IMR-90 (cell line): ENCODE measurements at regions not wholly inside any gene's neighbourhood (a gene's known extent, or its start where the extent isn't known, plus 50 kb on each side); places are given as distances from the start of the nearest gene placed in this dataset.

Experiments
- ATAC-seq: fragments of 200-7000 bp; cut with Tn5 transposase; 2 replicates; pipeline ENCODE4 v1.9.1; 2020; ENCODE audit warnings: low read depth, mild to moderate bottlenecking, moderate library complexity
- BruUV-seq: library from RNA; stranded (reverse); fragments of 400-500 nt; replicated peaks from 2 replicates; lab custom pipeline; 2021; lab: Mats Ljungman, UMichigan
- CTCF ChIA-PET: fragments of 300-600 bp; formaldehyde crosslinking; extraction: SDS; loops from one replicate; lab custom pipeline; 2021; ENCODE audit warnings: antibody characterized with exemption; lab: Yijun Ruan, JAX
- POLR2A ChIA-PET: fragments of 300-600 bp; sonication (Branson Sonifier 250); formaldehyde crosslinking; loops from one replicate; lab custom pipeline; 2022; ENCODE audit warnings: antibody characterized with exemption; ENCODE audit not compliant: unreplicated experiment; lab: Charles Lee
- DNase-seq: peaks from one replicate; pipeline ENCODE4 v3.0.0; 2013
- H2AFZ ChIP-seq: replicated peaks from 2 replicates; pipeline ENCODE3; 2013; ENCODE audit warnings: low read length, mild to moderate bottlenecking; ENCODE audit not compliant: poor library complexity
- H2AK5ac ChIP-seq: 2 replicates; pipeline ENCODE4 v1.6.1; 2013; ENCODE audit warnings: low read depth, low read length, inconsistent platforms
- H2AK9ac ChIP-seq: replicated peaks from 2 replicates; pipeline ENCODE3; 2013; ENCODE audit warnings: mild to moderate bottlenecking, low read depth, low read length, moderate library complexity; ENCODE audit not compliant: poor library complexity
- H2BK120ac ChIP-seq: 2 replicates; pipeline ENCODE4 v1.6.1; 2013; ENCODE audit warnings: low read depth, low read length, inconsistent platforms
- H2BK15ac ChIP-seq: 3 replicates; pipeline ENCODE4 v1.6.1; 2013; ENCODE audit warnings: low read depth, low read length, inconsistent platforms
- H2BK20ac ChIP-seq: 2 replicates; pipeline ENCODE4 v1.6.1; 2013; ENCODE audit warnings: low read depth, mild to moderate bottlenecking, inconsistent platforms, low read length, moderate library complexity
- H2BK5ac ChIP-seq: 2 replicates; pipeline ENCODE4 v1.6.1; 2013; ENCODE audit warnings: mild to moderate bottlenecking, low read depth, low read length, inconsistent platforms; ENCODE audit not compliant: poor library complexity, severe bottlenecking
- H3K14ac ChIP-seq: replicated peaks from 2 replicates; pipeline ENCODE4 v1.6.1; 2013; ENCODE audit warnings: low read depth, low read length, inconsistent platforms
- H3K18ac ChIP-seq: 2 replicates; pipeline ENCODE4 v1.6.1; 2013; ENCODE audit warnings: low read depth, low read length, control low read depth
- H3K23ac ChIP-seq: 2 replicates; pipeline ENCODE4 v1.6.1; 2013; ENCODE audit warnings: low read depth, low read length, inconsistent platforms
- H3K27ac ChIP-seq: 2 replicates; pipeline ENCODE4 v1.5.1; 2013; ENCODE audit warnings: mild to moderate bottlenecking, control low read depth, low read length; ENCODE audit not compliant: insufficient read depth
- H3K27me3 ChIP-seq: 2 replicates; pipeline ENCODE4 v1.6.1; 2013; ENCODE audit warnings: low read length; ENCODE audit not compliant: control insufficient read depth, insufficient read depth
- H3K36me3 ChIP-seq: 2 replicates; pipeline ENCODE4 v1.6.1; 2013; ENCODE audit warnings: low read length, mixed read lengths; ENCODE audit not compliant: control insufficient read depth, insufficient read depth
- H3K4ac ChIP-seq: 2 replicates; pipeline ENCODE4 v1.6.1; 2013; ENCODE audit warnings: low read depth, low read length, inconsistent platforms
- H3K4me1 ChIP-seq: 2 replicates; pipeline ENCODE4 v1.6.1; 2013; ENCODE audit warnings: low read length, mixed read lengths; ENCODE audit not compliant: control insufficient read depth, insufficient read depth
- H3K4me2 ChIP-seq: 2 replicates; pipeline ENCODE4 v1.6.1; 2013; ENCODE audit warnings: low read depth, mild to moderate bottlenecking, control low read depth, low read length, moderate library complexity
- H3K4me3 ChIP-seq: 2 replicates; pipeline ENCODE4 v1.5.1; 2013; ENCODE audit warnings: low read depth, mild to moderate bottlenecking, control low read depth, low read length, moderate library complexity; ENCODE audit not compliant: insufficient read depth
- H3K56ac ChIP-seq: 2 replicates; pipeline ENCODE4 v1.6.1; 2013; ENCODE audit warnings: low read length, inconsistent platforms; ENCODE audit not compliant: insufficient read depth; ENCODE audit errors: extremely low read depth
- H3K79me1 ChIP-seq, 2 experiments: 2 replicates each; pipeline ENCODE4 v1.6.1; 2013; ENCODE audit warnings: low read length in 2 of 2, inconsistent platforms in 1 of 2, low read depth in 1 of 2
- H3K9ac ChIP-seq: 2 replicates; pipeline ENCODE4 v1.6.1; 2013; ENCODE audit warnings: low read depth, low read length, control low read depth
- H3K9me1 ChIP-seq: 2 replicates; pipeline ENCODE4 v1.6.1; 2013; ENCODE audit warnings: low read length, inconsistent platforms; ENCODE audit not compliant: insufficient read depth
- H3K9me3 ChIP-seq: 2 replicates; pipeline ENCODE4 v1.6.1; 2013; ENCODE audit warnings: low read length; ENCODE audit not compliant: control insufficient read depth, insufficient read depth
- H4K20me1 ChIP-seq: 2 replicates; pipeline ENCODE4 v1.6.1; 2013; ENCODE audit warnings: low read length, inconsistent platforms; ENCODE audit not compliant: insufficient read depth
- H4K5ac ChIP-seq: 2 replicates; pipeline ENCODE4 v1.6.1; 2013; ENCODE audit warnings: mild to moderate bottlenecking, low read depth, low read length, control low read depth
- H4K8ac ChIP-seq, 2 experiments: 2 replicates each; pipeline ENCODE4 v1.6.1; 2013; ENCODE audit warnings: low read depth in 2 of 2, low read length in 2 of 2, control low read depth in 1 of 2, inconsistent platforms in 1 of 2
- H4K91ac ChIP-seq: 2 replicates; pipeline ENCODE4 v1.6.1; 2013; ENCODE audit warnings: low read depth, low read length, inconsistent platforms; ENCODE audit not compliant: insufficient read depth
- BHLHE40 ChIP-seq: fragments of 150-350 bp; IDR thresholded peaks from 2 replicates; pipeline ENCODE4 v1.6.1; 2016; ENCODE audit warnings: mild to moderate bottlenecking, low read depth, low read length
- CEBPB ChIP-seq: IDR thresholded peaks from 2 replicates; pipeline ENCODE4 v1.6.1; 2012; ENCODE audit warnings: low read depth, low read length, improper control_type of control experiment
- CHD1 ChIP-seq: IDR thresholded peaks from 2 replicates; pipeline ENCODE4 v1.6.1; 2012; ENCODE audit warnings: low read depth, low read length, improper control_type of control experiment
- MAFK ChIP-seq: IDR thresholded peaks from 2 replicates; pipeline ENCODE4 v1.6.1; 2012; ENCODE audit warnings: low read depth, low read length, improper control_type of control experiment
- MAZ ChIP-seq: IDR thresholded peaks from 2 replicates; pipeline ENCODE4 v1.6.1; 2012; ENCODE audit warnings: low read depth, mild to moderate bottlenecking, low read length, improper control_type of control experiment, moderate library complexity, borderline replicate concordance
- MXI1 ChIP-seq: IDR thresholded peaks from 2 replicates; pipeline ENCODE4 v1.6.1; 2012; ENCODE audit warnings: low read depth, mild to moderate bottlenecking, low read length, moderate library complexity, borderline replicate concordance
- NFE2L2 ChIP-seq: fragments of 150-350 bp; IDR thresholded peaks from 2 replicates; pipeline ENCODE4 v1.6.1; 2016; ENCODE audit warnings: low read depth, mild to moderate bottlenecking, low read length
- POLR2A ChIP-seq: IDR thresholded peaks from 2 replicates; pipeline ENCODE4 v1.6.1; 2012; ENCODE audit warnings: mild to moderate bottlenecking, low read depth, low read length
- RAD21 ChIP-seq: IDR thresholded peaks from 2 replicates; pipeline ENCODE4 v1.6.1; 2012; ENCODE audit warnings: low read length, improper control_type of control experiment
- RCOR1 ChIP-seq: IDR thresholded peaks from 2 replicates; pipeline ENCODE4 v1.6.1; 2012; ENCODE audit warnings: mild to moderate bottlenecking, low read length, improper control_type of control experiment; ENCODE audit not compliant: insufficient replicate concordance
- RFX5 ChIP-seq: IDR thresholded peaks from 2 replicates; pipeline ENCODE4 v1.8.0; 2012; ENCODE audit warnings: low read depth, mild to moderate bottlenecking, low read length, moderate library complexity
- SMC3 ChIP-seq: fragments of 150-350 bp; IDR thresholded peaks from 2 replicates; pipeline ENCODE4 v1.6.1; 2016; ENCODE audit warnings: low read depth, mild to moderate bottlenecking, antibody characterized with exemption, low read length, moderate library complexity
- WGBS, 2 experiments: methylation state at CpG; one replicate each; pipeline versions ENCODE4 v1.1.5 to v1.1.7; 2013; ENCODE audit warnings: missing lambda C conversion rate in 2 of 2; ENCODE audit not compliant: insufficient read length in 1 of 2; ENCODE audit errors: extremely low coverage in 2 of 2; 5-methylcytosine and 5-hydroxymethylcytosine counted together
- dilution Hi-C: fragments of 300-500 bp; cut with HindIII; formaldehyde crosslinking; loops from one replicate; pipeline ENCODE4 v1.14.3; 2018; ENCODE audit warnings: low sequenced_read_pairs; ENCODE audit not compliant: unreplicated experiment
- in situ Hi-C: fragments of 300-500 bp; cut with MboI; formaldehyde crosslinking; loops from 3 replicates; pipeline ENCODE4 v1.14.3; 2019; ENCODE audit warnings: low sequenced_read_pairs, inconsistent platforms, mixed read lengths
- intact Hi-C: fragments of 100-400 bp; cut with micrococcal nuclease; formaldehyde crosslinking; loops from 2 replicates; pipeline ENCODE4 v1.10.0; 2022
- TF ChIP-seq, protein P1 (sequence below): fragments of 150-350 bp; IDR thresholded peaks from 2 replicates; pipeline ENCODE4 v1.6.1; 2016; ENCODE audit warnings: low read depth, mild to moderate bottlenecking, low read length, moderate library complexity, borderline replicate concordance
- TF ChIP-seq, protein P2 (sequence below): conservative IDR thresholded peaks from 2 replicates; pipeline ENCODE4 v1.5.1; 2012; ENCODE audit warnings: mild to moderate bottlenecking, low read depth, low read length, improper control_type of control experiment
- TF ChIP-seq, protein P3 (sequence below): fragments of 150-350 bp; IDR thresholded peaks from 2 replicates; pipeline ENCODE4 v1.6.1; 2017; ENCODE audit warnings: mild to moderate bottlenecking, antibody characterized with exemption, low read length, low read depth

DNA sequence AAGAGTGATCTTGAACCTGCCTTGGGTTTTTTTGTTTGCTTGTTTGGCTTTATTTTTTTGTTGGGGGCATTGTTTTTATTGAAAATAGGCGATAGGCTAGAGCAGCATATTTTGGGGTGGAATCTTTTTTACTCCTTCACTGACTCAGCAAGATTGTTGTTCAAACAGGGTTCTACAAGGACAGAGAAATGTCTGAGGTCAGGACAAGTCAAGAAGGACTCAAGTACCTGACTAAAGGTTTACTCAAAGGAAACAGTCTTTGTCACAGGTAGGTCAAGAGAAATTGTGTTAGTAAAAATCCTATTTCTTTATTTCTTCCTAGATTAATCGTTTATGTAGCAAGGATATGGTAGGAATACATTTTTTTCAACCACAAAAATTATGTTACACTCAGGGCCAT is 1564.0 kb upstream of the CDH9 start:
- in situ Hi-C loops (no loop called here), intact Hi-C loops (no loop called here), dilution Hi-C loops (no loop called here)
- no peak overlapping the region for H3K4me2 ChIP-seq
- no peak overlapping the region for H2BK15ac ChIP-seq
- H3K27me3 ChIP-seq, result no peaks in the 10 kb centered on the region
- H3K9me1 ChIP-seq, result no peaks in the 10 kb centered on the region
- no peaks in the 10 kb centered on the region for H3K36me3 ChIP-seq
- H2AK5ac ChIP-seq, result no peak overlapping the region
- H4K5ac ChIP-seq, result no peak overlapping the region
- ChIA-PET CTCF (no interaction called here), POLR2A (no interaction called here)
- no peak overlapping the region for H3K56ac ChIP-seq
- WGBS, 2 experiments, result no CpG with 5 or more reads among the region's 2 CpGs
- no peak for DNase-seq
- 0 out of 2 replicates have a peak, but pooled peaks cover 2% of the 10 kb centered on the region for H3K9me3 ChIP-seq
- no peak overlapping the region for H3K23ac ChIP-seq
- H3K4me1 ChIP-seq, result no peaks in the 10 kb centered on the region
- no peak overlapping the region for H3K14ac ChIP-seq
- TF ChIP-seq RFX5 (no peak), RAD21 (no peak), BHLHE40 (no peak), CEBPB (no peak), SMC3 (no peak), NFE2L2 (no peak), MAZ (no peak), RCOR1 (no peak), POLR2A (no peak), MXI1 (no peak), CHD1 (no peak), MAFK (no peak)
- TF ChIP-seq, protein P1, sequence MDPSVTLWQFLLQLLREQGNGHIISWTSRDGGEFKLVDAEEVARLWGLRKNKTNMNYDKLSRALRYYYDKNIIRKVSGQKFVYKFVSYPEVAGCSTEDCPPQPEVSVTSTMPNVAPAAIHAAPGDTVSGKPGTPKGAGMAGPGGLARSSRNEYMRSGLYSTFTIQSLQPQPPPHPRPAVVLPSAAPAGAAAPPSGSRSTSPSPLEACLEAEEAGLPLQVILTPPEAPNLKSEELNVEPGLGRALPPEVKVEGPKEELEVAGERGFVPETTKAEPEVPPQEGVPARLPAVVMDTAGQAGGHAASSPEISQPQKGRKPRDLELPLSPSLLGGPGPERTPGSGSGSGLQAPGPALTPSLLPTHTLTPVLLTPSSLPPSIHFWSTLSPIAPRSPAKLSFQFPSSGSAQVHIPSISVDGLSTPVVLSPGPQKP, result no peak
- TF ChIP-seq, protein P2, sequence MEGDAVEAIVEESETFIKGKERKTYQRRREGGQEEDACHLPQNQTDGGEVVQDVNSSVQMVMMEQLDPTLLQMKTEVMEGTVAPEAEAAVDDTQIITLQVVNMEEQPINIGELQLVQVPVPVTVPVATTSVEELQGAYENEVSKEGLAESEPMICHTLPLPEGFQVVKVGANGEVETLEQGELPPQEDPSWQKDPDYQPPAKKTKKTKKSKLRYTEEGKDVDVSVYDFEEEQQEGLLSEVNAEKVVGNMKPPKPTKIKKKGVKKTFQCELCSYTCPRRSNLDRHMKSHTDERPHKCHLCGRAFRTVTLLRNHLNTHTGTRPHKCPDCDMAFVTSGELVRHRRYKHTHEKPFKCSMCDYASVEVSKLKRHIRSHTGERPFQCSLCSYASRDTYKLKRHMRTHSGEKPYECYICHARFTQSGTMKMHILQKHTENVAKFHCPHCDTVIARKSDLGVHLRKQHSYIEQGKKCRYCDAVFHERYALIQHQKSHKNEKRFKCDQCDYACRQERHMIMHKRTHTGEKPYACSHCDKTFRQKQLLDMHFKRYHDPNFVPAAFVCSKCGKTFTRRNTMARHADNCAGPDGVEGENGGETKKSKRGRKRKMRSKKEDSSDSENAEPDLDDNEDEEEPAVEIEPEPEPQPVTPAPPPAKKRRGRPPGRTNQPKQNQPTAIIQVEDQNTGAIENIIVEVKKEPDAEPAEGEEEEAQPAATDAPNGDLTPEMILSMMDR, result no peak
- TF ChIP-seq, protein P3, sequence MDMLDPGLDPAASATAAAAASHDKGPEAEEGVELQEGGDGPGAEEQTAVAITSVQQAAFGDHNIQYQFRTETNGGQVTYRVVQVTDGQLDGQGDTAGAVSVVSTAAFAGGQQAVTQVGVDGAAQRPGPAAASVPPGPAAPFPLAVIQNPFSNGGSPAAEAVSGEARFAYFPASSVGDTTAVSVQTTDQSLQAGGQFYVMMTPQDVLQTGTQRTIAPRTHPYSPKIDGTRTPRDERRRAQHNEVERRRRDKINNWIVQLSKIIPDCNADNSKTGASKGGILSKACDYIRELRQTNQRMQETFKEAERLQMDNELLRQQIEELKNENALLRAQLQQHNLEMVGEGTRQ, result no peak
- no peak overlapping the region for H3K4ac ChIP-seq
- no peak overlapping the region for H3K9ac ChIP-seq
- H3K4me3 ChIP-seq, result no peak overlapping the region
- H4K91ac ChIP-seq, result no peak overlapping the region
- H4K20me1 ChIP-seq, result no peaks in the 10 kb centered on the region
- no peak overlapping the region for H3K27ac ChIP-seq
- H3K18ac ChIP-seq, result no peak overlapping the region
- no peak overlapping the region for H4K8ac ChIP-seq
- BruUV-seq, result no TSS peak
- H2BK120ac ChIP-seq, result no peak overlapping the region
- H2BK20ac ChIP-seq, result no peak overlapping the region
- no peak overlapping the region for H2AK9ac ChIP-seq
- no peaks in the 10 kb centered on the region for H3K79me1 ChIP-seq
- no peak for ATAC-seq
- no peak overlapping the region for H2AFZ ChIP-seq
- H2BK5ac ChIP-seq, result no peak overlapping the region
